GM21737 (cell line): ENCODE measurements at regions not wholly inside any gene's neighbourhood (a gene's known extent, or its start where the extent isn't known, plus 50 kb on each side); places are given as distances from the start of the nearest gene placed in this dataset.
"Not testable (repeated sequence)": the region's sequence is repeated elsewhere in the genome, so short reads cannot be mapped to it uniquely, and the experiment has no call there.

Experiments used
- ATAC-seq: cut with Tn5 transposase; IDR thresholded peaks from one replicate; pipeline ENCODE4 v1.9.1; 2021; ENCODE audit warnings: mild to moderate bottlenecking, moderate library complexity; ENCODE audit not compliant: unreplicated experiment

GRCh38 chr4:64216741-64217140 is 192.5 kb downstream of the TECRL start:
- no peak for ATAC-seq

- no peak for ATAC-seq
Observed at GRCh38 chr4:64205376-64205775, 203.9 kb downstream of the TECRL start.

- ATAC-seq: no peak
Observed at GRCh38 chr4:64200001-64200555, 209.2 kb downstream of the TECRL start.

GRCh38 chr4:64195582-64195981 is 213.7 kb downstream of the TECRL start:
- ATAC-seq: no peak

GRCh38 chr4:64192731-64193412 is 216.4 kb downstream of the TECRL start:
- ATAC-seq: no peak

- ATAC-seq: no peak
Observed at GRCh38 chr4:64174247-64174882, 234.9 kb downstream of the TECRL start.

- ATAC-seq: no peak
Observed at GRCh38 chr4:64166365-64166764, 242.9 kb downstream of the TECRL start.

GRCh38 chr4:64158648-64159326 is 250.5 kb downstream of the TECRL start:
- peak; percentile 85 for ATAC-seq

GRCh38 chr4:64157397-64157796 is 251.9 kb downstream of the TECRL start:
- ATAC-seq: no peak

GRCh38 chr4:64156253-64156652 is 253.0 kb downstream of the TECRL start:
- ATAC-seq: no peak

- ATAC-seq: no peak
Observed at GRCh38 chr4:64146030-64146429, 263.2 kb downstream of the TECRL start.

GRCh38 chr4:64144994-64145393 is 264.3 kb downstream of the TECRL start:
- ATAC-seq: no peak

GRCh38 chr4:64130907-64131306 is 278.3 kb downstream of the TECRL start:
- no peak for ATAC-seq

- ATAC-seq: no peak
Observed at GRCh38 chr4:64125354-64125753, 283.9 kb downstream of the TECRL start.

GRCh38 chr4:64121803-64122202 is 287.4 kb downstream of the TECRL start:
- no peak for ATAC-seq

- ATAC-seq: no peak
Observed at GRCh38 chr4:64105903-64106302, 303.3 kb downstream of the TECRL start.

- no peak for ATAC-seq
Observed at GRCh38 chr4:64095398-64095797, 313.9 kb downstream of the TECRL start.

- no peak for ATAC-seq
Observed at GRCh38 chr4:64079316-64079715, 329.9 kb downstream of the TECRL start.

GRCh38 chr4:64068096-64068495 is 341.2 kb downstream of the TECRL start:
- no peak for ATAC-seq

GRCh38 chr4:64062991-64063390 is 346.3 kb downstream of the TECRL start:
- ATAC-seq: no peak

GRCh38 chr4:64037033-64037432 is 372.2 kb downstream of the TECRL start:
- ATAC-seq: not testable (repeated sequence)

GRCh38 chr4:64022560-64022959 is 386.7 kb downstream of the TECRL start:
- no peak for ATAC-seq
